ENCODE measurements at regions not wholly inside any gene's neighbourhood (a gene's known extent, or its start where the extent isn't known, plus 50 kb on each side); places are given as distances from the start of the nearest gene placed in this dataset.

GRCh38 chr2:190815226-190815625 lies 65.4 kb upstream of the GLS start:
- H3K9me3 ChIP-seq (ENCODE audit: control insufficient read depth in 2 of 2, insufficient read depth in 1 of 2, low read length in 1 of 2), result no peaks in the 10 kb centered on the region
- WGBS, result 96% methylated on average over 2 of the region's 2 CpGs
- no peak overlapping the region for H3K4me3 ChIP-seq (ENCODE audit: low read length in 2 of 2)
- DNase-seq (ENCODE audit: low read depth in 6 of 9, low spot score in 9 of 9), result no peak
- no peaks in the 10 kb centered on the region for H3K4me1 ChIP-seq (ENCODE audit: control insufficient read depth in 2 of 2, insufficient read depth in 2 of 2, low read length in 2 of 2)
- no peak overlapping the region for H3K27ac ChIP-seq (ENCODE audit: low read depth in 1 of 2, low read length in 1 of 2)
- no peaks in the 10 kb centered on the region for H3K27me3 ChIP-seq (ENCODE audit: control insufficient read depth in 2 of 2, insufficient read depth in 1 of 2, low read length in 1 of 2)
- no peaks in the 10 kb centered on the region for H3K36me3 ChIP-seq (ENCODE audit: control insufficient read depth in 2 of 2, insufficient read depth in 2 of 2, low read length in 1 of 2)

GRCh38 chr2:190817082-190817481 lies 63.5 kb upstream of the GLS start:
- DNase-seq (ENCODE audit: low read depth in 6 of 9, low spot score in 9 of 9), result no peak
- no peaks in the 10 kb centered on the region for H3K36me3 ChIP-seq (ENCODE audit: control insufficient read depth in 2 of 2, insufficient read depth in 2 of 2, low read length in 1 of 2)
- no peak overlapping the region for H3K27ac ChIP-seq (ENCODE audit: low read depth in 1 of 2, low read length in 1 of 2)
- H3K4me1 ChIP-seq (ENCODE audit: control insufficient read depth in 2 of 2, insufficient read depth in 2 of 2, low read length in 2 of 2), result no peaks in the 10 kb centered on the region
- H3K4me3 ChIP-seq (ENCODE audit: low read length in 2 of 2), result no peak overlapping the region
- H3K9me3 ChIP-seq (ENCODE audit: control insufficient read depth in 2 of 2, insufficient read depth in 1 of 2, low read length in 1 of 2), result no peaks in the 10 kb centered on the region
- no peaks in the 10 kb centered on the region for H3K27me3 ChIP-seq (ENCODE audit: control insufficient read depth in 2 of 2, insufficient read depth in 1 of 2, low read length in 1 of 2)

- WGBS, result 94% methylated on average over 3 of the region's 3 CpGs
- H3K9me3 ChIP-seq (ENCODE audit: control insufficient read depth in 2 of 2, insufficient read depth in 1 of 2, low read length in 1 of 2), result no peaks in the 10 kb centered on the region
- H3K27me3 ChIP-seq (ENCODE audit: control insufficient read depth in 2 of 2, insufficient read depth in 1 of 2, low read length in 1 of 2), result no peaks in the 10 kb centered on the region
- H3K36me3 ChIP-seq (ENCODE audit: control insufficient read depth in 2 of 2, insufficient read depth in 2 of 2, low read length in 1 of 2), result no peaks in the 10 kb centered on the region
- H3K4me1 ChIP-seq (ENCODE audit: control insufficient read depth in 2 of 2, insufficient read depth in 2 of 2, low read length in 2 of 2), result no peaks in the 10 kb centered on the region
- H3K4me3 ChIP-seq (ENCODE audit: low read length in 2 of 2), result no peak overlapping the region
- no peak for DNase-seq (ENCODE audit: low read depth in 6 of 9, low spot score in 9 of 9)
- no peak overlapping the region for H3K27ac ChIP-seq (ENCODE audit: low read depth in 1 of 2, low read length in 1 of 2)
Observed at GRCh38 chr2:190819840-190820301, 60.8 kb upstream of the GLS start.

- Histone ChIP-seq H3K4me3 (ENCODE audit: low read length in 2 of 2) (no peak overlapping the region), H3K4me1 (ENCODE audit: control insufficient read depth in 2 of 2, insufficient read depth in 2 of 2, low read length in 2 of 2) (no peaks in the 10 kb centered on the region), H3K27me3 (ENCODE audit: control insufficient read depth in 2 of 2, insufficient read depth in 1 of 2, low read length in 1 of 2) (no peaks in the 10 kb centered on the region), H3K36me3 (ENCODE audit: control insufficient read depth in 2 of 2, insufficient read depth in 2 of 2, low read length in 1 of 2) (no peaks in the 10 kb centered on the region), H3K9me3 (ENCODE audit: control insufficient read depth in 2 of 2, insufficient read depth in 1 of 2, low read length in 1 of 2) (no peaks in the 10 kb centered on the region), H3K27ac (ENCODE audit: low read depth in 1 of 2, low read length in 1 of 2) (no peak overlapping the region)
- no peak for DNase-seq (ENCODE audit: low read depth in 6 of 9, low spot score in 9 of 9)
- WGBS, result 94% methylated on average over 1 of the region's 1 CpG
Observed at GRCh38 chr2:190820416-190820815, 60.2 kb upstream of the GLS start.

GRCh38 chr2:190822043-190822442 lies 58.6 kb upstream of the GLS start:
- H3K4me1 ChIP-seq (ENCODE audit: control insufficient read depth in 2 of 2, insufficient read depth in 2 of 2, low read length in 2 of 2), result no peaks in the 10 kb centered on the region
- DNase-seq (ENCODE audit: low read depth in 6 of 9, low spot score in 9 of 9), result no peak
- H3K27me3 ChIP-seq (ENCODE audit: control insufficient read depth in 2 of 2, insufficient read depth in 1 of 2, low read length in 1 of 2), result no peaks in the 10 kb centered on the region
- WGBS, result 97% methylated on average over 1 of the region's 1 CpG
- no peaks in the 10 kb centered on the region for H3K36me3 ChIP-seq (ENCODE audit: control insufficient read depth in 2 of 2, insufficient read depth in 2 of 2, low read length in 1 of 2)
- H3K27ac ChIP-seq (ENCODE audit: low read depth in 1 of 2, low read length in 1 of 2), result no peak overlapping the region
- no peaks in the 10 kb centered on the region for H3K9me3 ChIP-seq (ENCODE audit: control insufficient read depth in 2 of 2, insufficient read depth in 1 of 2, low read length in 1 of 2)
- no peak overlapping the region for H3K4me3 ChIP-seq (ENCODE audit: low read length in 2 of 2)

- Histone ChIP-seq H3K4me1 (ENCODE audit: control insufficient read depth in 2 of 2, insufficient read depth in 2 of 2, low read length in 2 of 2) (no peaks in the 10 kb centered on the region), H3K4me3 (ENCODE audit: low read length in 2 of 2) (no peak overlapping the region), H3K27me3 (ENCODE audit: control insufficient read depth in 2 of 2, insufficient read depth in 1 of 2, low read length in 1 of 2) (no peaks in the 10 kb centered on the region), H3K9me3 (ENCODE audit: control insufficient read depth in 2 of 2, insufficient read depth in 1 of 2, low read length in 1 of 2) (no peaks in the 10 kb centered on the region), H3K27ac (ENCODE audit: low read depth in 1 of 2, low read length in 1 of 2) (no peak overlapping the region), H3K36me3 (ENCODE audit: control insufficient read depth in 2 of 2, insufficient read depth in 2 of 2, low read length in 1 of 2) (no peaks in the 10 kb centered on the region)
- DNase-seq (ENCODE audit: low read depth in 6 of 9, low spot score in 9 of 9), result no peak
- 97% methylated on average over 3 of the region's 3 CpGs for WGBS
Observed at GRCh38 chr2:190827720-190828119, 52.9 kb upstream of the GLS start.

GRCh38 chr2:190829642-190830041 lies 51.0 kb upstream of the GLS start:
- WGBS, result 100% methylated on average over 1 of the region's 1 CpG
- no peak for DNase-seq (ENCODE audit: low read depth in 6 of 9, low spot score in 9 of 9)
- H3K4me3 ChIP-seq (ENCODE audit: low read length in 2 of 2), result no peak overlapping the region
- H3K27ac ChIP-seq (ENCODE audit: low read depth in 1 of 2, low read length in 1 of 2), result no peak overlapping the region
- no peaks in the 10 kb centered on the region for H3K27me3 ChIP-seq (ENCODE audit: control insufficient read depth in 2 of 2, insufficient read depth in 1 of 2, low read length in 1 of 2)
- H3K4me1 ChIP-seq (ENCODE audit: control insufficient read depth in 2 of 2, insufficient read depth in 2 of 2, low read length in 2 of 2), result no peaks in the 10 kb centered on the region
- no peaks in the 10 kb centered on the region for H3K9me3 ChIP-seq (ENCODE audit: control insufficient read depth in 2 of 2, insufficient read depth in 1 of 2, low read length in 1 of 2)
- H3K36me3 ChIP-seq (ENCODE audit: control insufficient read depth in 2 of 2, insufficient read depth in 2 of 2, low read length in 1 of 2), result no peaks in the 10 kb centered on the region

Data from thymus (tissue), 11 donors.